Colon (tissue), 2 donors: ENCODE measurements at regions not wholly inside any gene's neighbourhood (a gene's known extent, or its start where the extent isn't known, plus 50 kb on each side); places are given as distances from the start of the nearest gene placed in this dataset.

Experiments used
- FAIRE-seq: peaks from 2 replicates; lab custom pipeline; 2012; peaks lifted over from hg19 to GRCh38; lab: Jason Lieb, UNC
- donor health status: control.
- donor health status: control.

- FAIRE-seq = no peak
Observed at GRCh38 chr20:22404419-22405170, 179.8 kb downstream of the FOXA2 start.

- no peak for FAIRE-seq
Observed at GRCh38 chr20:22403632-22404361, 180.6 kb downstream of the FOXA2 start.

GRCh38 chr20:22403022-22403631, 181.2 kb downstream of the FOXA2 start:
- FAIRE-seq = no peak

GRCh38 chr20:22402550-22402949, 181.8 kb downstream of the FOXA2 start:
- no peak for FAIRE-seq

- FAIRE-seq = no peak
Observed at GRCh38 chr20:22400440-22400839, 183.9 kb downstream of the FOXA2 start.

GRCh38 chr20:22394583-22394982, 189.8 kb downstream of the FOXA2 start:
- FAIRE-seq = no peak

- no peak for FAIRE-seq
Observed at GRCh38 chr20:22390543-22390903, 193.8 kb downstream of the FOXA2 start.

GRCh38 chr20:22389836-22390542, 194.4 kb downstream of the FOXA2 start:
- no peak for FAIRE-seq

GRCh38 chr20:22387452-22387851, 196.9 kb downstream of the FOXA2 start:
- no peak for FAIRE-seq

GRCh38 chr20:22386306-22386623, 198.1 kb downstream of the FOXA2 start:
- no peak for FAIRE-seq

GRCh38 chr20:22385602-22386305, 198.6 kb downstream of the FOXA2 start:
- no peak for FAIRE-seq

- no peak for FAIRE-seq
Observed at GRCh38 chr20:22384978-22385377, 199.4 kb downstream of the FOXA2 start.

- FAIRE-seq = no peak
Observed at GRCh38 chr20:22383156-22383555, 201.2 kb downstream of the FOXA2 start.

GRCh38 chr20:22382742-22383141, 201.6 kb downstream of the FOXA2 start:
- no peak for FAIRE-seq

GRCh38 chr20:22381812-22382416, 202.5 kb downstream of the FOXA2 start:
- FAIRE-seq = no peak

- no peak for FAIRE-seq
Observed at GRCh38 chr20:22379472-22379871, 204.9 kb downstream of the FOXA2 start.

GRCh38 chr20:22374678-22375590, 209.4 kb downstream of the FOXA2 start:
- FAIRE-seq = no peak

GRCh38 chr20:22374066-22374465, 210.3 kb downstream of the FOXA2 start:
- FAIRE-seq = no peak

GRCh38 chr20:22373164-22373895, 211.0 kb downstream of the FOXA2 start:
- no peak for FAIRE-seq

GRCh38 chr20:22371843-22372242, 212.5 kb downstream of the FOXA2 start:
- no peak for FAIRE-seq
